T-helper 1 cell treated with Interleukin-12 subunit alpha and Interleukin-12 subunit beta and Interleukin-4 antibody, amounts not matched to agents 30 μg/mL and 1 μg/mL, for 36 hours (primary cell): ENCODE measurements at regions not wholly inside any gene's neighbourhood (a gene's known extent, or its start where the extent isn't known, plus 50 kb on each side); places are given as distances from the start of the nearest gene placed in this dataset.
A peak's percentile ranks its signal among the peaks of the same experiment; 100 is the strongest.

Experiments
- H3K27ac Mint-ChIP-seq: one replicate; pipeline ENCODE4 v1.8.0; 2021; ENCODE audit warnings: mild to moderate bottlenecking, mixed read lengths
- H3K27me3 Mint-ChIP-seq: one replicate; pipeline ENCODE4 v1.8.0; 2021; ENCODE audit warnings: low read depth, mixed read lengths
- H3K36me3 Mint-ChIP-seq: one replicate; pipeline ENCODE4 v1.8.0; 2021; ENCODE audit warnings: low read depth, mixed read lengths
- H3K4me1 Mint-ChIP-seq: one replicate; pipeline ENCODE4 v1.8.0; 2021; ENCODE audit warnings: low read depth, mixed read lengths
- H3K4me3 Mint-ChIP-seq: one replicate; pipeline ENCODE4 v1.8.0; 2021; ENCODE audit warnings: mild to moderate bottlenecking, moderate library complexity, mixed read lengths
- H3K9me3 Mint-ChIP-seq: one replicate; pipeline ENCODE4 v1.8.0; 2021; ENCODE audit warnings: mixed read lengths

DNA sequence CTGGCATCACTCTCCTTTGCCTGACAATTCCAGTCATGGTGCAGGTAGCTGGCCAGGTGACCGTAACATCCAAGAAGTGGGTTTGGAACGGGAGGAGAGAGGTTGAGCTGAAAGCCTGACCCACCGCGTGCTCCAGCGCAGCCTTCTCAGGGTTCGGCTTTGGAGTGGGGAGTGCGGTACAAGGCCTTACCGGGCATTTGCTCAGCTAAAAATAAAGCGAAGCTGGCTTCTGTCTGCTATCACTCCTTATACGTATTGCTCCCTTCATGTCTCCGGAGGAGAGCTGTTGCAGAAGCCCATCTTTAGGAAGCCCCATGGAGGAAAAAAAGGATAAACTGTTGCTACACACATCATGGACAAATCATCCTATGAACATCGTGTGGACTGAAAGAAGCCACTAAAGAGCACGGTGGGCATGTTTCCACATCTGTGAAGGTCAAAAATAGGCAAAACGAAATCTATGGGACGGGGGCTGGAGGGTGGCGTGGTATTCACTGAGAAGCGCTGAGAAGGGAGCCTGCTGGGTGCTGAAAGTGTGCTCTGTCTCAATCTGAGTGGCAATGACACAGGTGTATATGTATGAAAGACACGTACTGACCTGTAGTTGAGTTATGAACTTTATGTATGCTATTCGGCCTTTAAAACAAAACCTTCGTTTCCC, 57.2 kb upstream of the TAB2 start:
- peaks cover 3% of the 10 kb centered on the region for H3K36me3 Mint-ChIP-seq
- no peak overlapping the region for H3K27ac Mint-ChIP-seq
- H3K27me3 Mint-ChIP-seq = no peaks in the 10 kb centered on the region
- H3K4me3 Mint-ChIP-seq = no peak overlapping the region
- H3K4me1 Mint-ChIP-seq = peaks cover 36% of the 10 kb centered on the region
- H3K9me3 Mint-ChIP-seq = no peaks in the 10 kb centered on the region

DNA sequence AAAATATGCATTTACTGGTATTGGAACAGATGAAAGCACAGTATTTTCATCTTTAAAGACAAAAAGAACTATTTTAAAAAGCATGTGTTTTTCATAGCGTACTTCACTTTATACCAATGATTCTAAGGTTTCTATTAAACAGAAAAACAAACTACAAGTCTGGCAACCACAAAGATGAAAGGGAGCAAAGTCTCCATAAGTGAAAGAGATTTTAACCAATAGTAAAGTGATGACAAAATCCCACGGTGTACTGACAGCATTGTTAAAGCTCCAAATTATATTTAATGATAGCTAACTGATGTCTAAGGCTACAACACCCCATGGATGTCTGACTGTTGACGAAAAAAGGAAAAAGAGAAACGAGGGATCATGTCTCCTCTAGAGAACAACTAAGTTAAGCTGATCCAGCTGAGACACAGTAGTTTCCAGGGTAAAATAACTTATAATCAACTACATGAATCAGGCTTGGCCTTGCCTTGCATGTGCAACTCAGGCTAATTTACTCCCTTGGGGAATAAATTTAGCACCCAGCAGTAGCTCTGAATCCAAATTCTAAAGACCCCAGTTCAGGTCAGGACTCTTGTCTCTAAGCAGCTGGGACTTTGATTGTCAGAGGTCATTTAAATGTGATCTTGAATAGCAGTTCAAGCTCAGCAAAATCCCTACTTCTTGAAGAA, 56.0 kb upstream of the TAB2 start:
- Mint-ChIP-seq H3K9me3 (no peaks in the 10 kb centered on the region), H3K27ac (peak overlapping the region; percentile 62), H3K4me1 (peaks cover 46% of the 10 kb centered on the region), H3K36me3 (peaks cover 3% of the 10 kb centered on the region), H3K27me3 (no peaks in the 10 kb centered on the region), H3K4me3 (no peak overlapping the region)

- Mint-ChIP-seq H3K27me3 (no peaks in the 10 kb centered on the region), H3K4me1 (peaks cover 49% of the 10 kb centered on the region), H3K27ac (no peak overlapping the region), H3K4me3 (no peak overlapping the region), H3K9me3 (no peaks in the 10 kb centered on the region), H3K36me3 (peaks cover 3% of the 10 kb centered on the region)
Measured at GRCh38 chr6:149263321-149263720, 54.2 kb upstream of the TAB2 start.

GRCh38 chr6:149264629-149265028, 52.9 kb upstream of the TAB2 start:
- H3K4me1 Mint-ChIP-seq = peaks cover 41% of the 10 kb centered on the region
- H3K27ac Mint-ChIP-seq = peak overlapping the region; percentile 69
- no peaks in the 10 kb centered on the region for H3K9me3 Mint-ChIP-seq
- peaks cover 3% of the 10 kb centered on the region for H3K36me3 Mint-ChIP-seq
- peak overlapping the region; percentile 45 for H3K4me3 Mint-ChIP-seq
- no peaks in the 10 kb centered on the region for H3K27me3 Mint-ChIP-seq

- H3K9me3 Mint-ChIP-seq = no peaks in the 10 kb centered on the region
Measured at GRCh38 chr6:149265945-149266344, 51.6 kb upstream of the TAB2 start.

GRCh38 chr6:149266659-149267058, 50.9 kb upstream of the TAB2 start:
- H3K4me1 Mint-ChIP-seq = peaks cover 41% of the 10 kb centered on the region
- H3K27ac Mint-ChIP-seq = no peak overlapping the region
- H3K9me3 Mint-ChIP-seq = peaks cover 2% of the 10 kb centered on the region
- no peaks in the 10 kb centered on the region for H3K27me3 Mint-ChIP-seq
- H3K4me3 Mint-ChIP-seq = no peak overlapping the region
- H3K36me3 Mint-ChIP-seq = peaks cover 7% of the 10 kb centered on the region

More at GRCh38 chr6:149265945-149266344, 51.6 kb upstream of the TAB2 start:
- Mint-ChIP-seq H3K27ac (no peak overlapping the region), H3K36me3 (peaks cover 3% of the 10 kb centered on the region), H3K4me1 (peaks cover 40% of the 10 kb centered on the region), H3K27me3 (no peaks in the 10 kb centered on the region), H3K4me3 (no peak overlapping the region)

- H3K36me3 Mint-ChIP-seq = peaks cover 8% of the 10 kb centered on the region
- no peak overlapping the region for H3K4me3 Mint-ChIP-seq
- H3K4me1 Mint-ChIP-seq = peaks cover 42% of the 10 kb centered on the region
- H3K27me3 Mint-ChIP-seq = no peaks in the 10 kb centered on the region
- H3K27ac Mint-ChIP-seq = no peak overlapping the region
- H3K9me3 Mint-ChIP-seq = peaks cover 5% of the 10 kb centered on the region
Measured at GRCh38 chr6:149267072-149267471, 50.4 kb upstream of the TAB2 start.

GRCh38 chr6:149267513-149268043, 49.9 kb upstream of the TAB2 start:
- peaks cover 45% of the 10 kb centered on the region for H3K4me1 Mint-ChIP-seq

More at GRCh38 chr6:149267513-149268043, 49.9 kb upstream of the TAB2 start:
- Mint-ChIP-seq H3K4me3 (no peak overlapping the region), H3K36me3 (peaks cover 8% of the 10 kb centered on the region), H3K27me3 (no peaks in the 10 kb centered on the region), H3K9me3 (peaks cover 9% of the 10 kb centered on the region), H3K27ac (no peak overlapping the region)
